ENCODE measurements at regions not wholly inside any gene's neighbourhood (a gene's known extent, or its start where the extent isn't known, plus 50 kb on each side); places are given as distances from the start of the nearest gene placed in this dataset.

- TF ChIP-seq CTCF (conservative IDR thresholded peaks at IDR 0.05; ENCODE audit: low read length) (no peak), EZH2phosphoT487 (IDR thresholded peaks at IDR 0.05; ENCODE audit: borderline replicate concordance) (no peak)
- Histone ChIP-seq H3F3A (ENCODE audit: low read depth) (no peaks in the 10 kb centered on the region), H3K79me2 (ENCODE audit: insufficient read depth, low read length) (no peaks in the 10 kb centered on the region), H3K9ac (ENCODE audit: low read depth, low read length, poor library complexity, severe bottlenecking) (no peak overlapping the region), H3K36me3 (ENCODE audit: insufficient read depth, low read length) (no peaks in the 10 kb centered on the region), H3K27me3 (ENCODE audit: insufficient read depth, low read length, poor library complexity, severe bottlenecking) (no peaks in the 10 kb centered on the region), H4K20me1 (ENCODE audit: insufficient read depth, low read length, poor library complexity, severe bottlenecking) (no peaks in the 10 kb centered on the region), H3K9me2 (replicated peaks; ENCODE audit: low read depth, low read length) (no peaks in the 10 kb centered on the region), H3K4me1 (ENCODE audit: insufficient read depth, low read length, poor library complexity, severe bottlenecking) (no peaks in the 10 kb centered on the region), H3K4me3 (ENCODE audit: low read length, poor library complexity, severe bottlenecking) (no peak overlapping the region), H3K4me2 (ENCODE audit: low read depth, low read length, poor library complexity, severe bottlenecking) (no peak overlapping the region), H3K9me3 (ENCODE audit: insufficient read depth, low read depth, low read length) (no peaks in the 10 kb centered on the region; the same call in 1 of the 2 replicates), H2AFZ (ENCODE audit: low read length) (no peak overlapping the region)
Measured at GRCh38 chr13:31957772-31958171, 73.8 kb upstream of the FRY start.

- Histone ChIP-seq H3K9me3 (ENCODE audit: insufficient read depth, low read depth, low read length) (no peaks in the 10 kb centered on the region; the same call in 1 of the 2 replicates), H3K4me1 (ENCODE audit: insufficient read depth, low read length, poor library complexity, severe bottlenecking) (no peaks in the 10 kb centered on the region), H3K4me2 (ENCODE audit: low read depth, low read length, poor library complexity, severe bottlenecking) (no peak overlapping the region), H3K9ac (ENCODE audit: low read depth, low read length, poor library complexity, severe bottlenecking) (no peak overlapping the region), H4K20me1 (ENCODE audit: insufficient read depth, low read length, poor library complexity, severe bottlenecking) (no peaks in the 10 kb centered on the region), H3F3A (ENCODE audit: low read depth) (no peaks in the 10 kb centered on the region), H3K79me2 (ENCODE audit: insufficient read depth, low read length) (no peaks in the 10 kb centered on the region), H3K36me3 (ENCODE audit: insufficient read depth, low read length) (no peaks in the 10 kb centered on the region), H3K4me3 (ENCODE audit: low read length, poor library complexity, severe bottlenecking) (no peak overlapping the region), H3K27me3 (ENCODE audit: insufficient read depth, low read length, poor library complexity, severe bottlenecking) (no peaks in the 10 kb centered on the region), H2AFZ (ENCODE audit: low read length) (no peak overlapping the region), H3K9me2 (replicated peaks; ENCODE audit: low read depth, low read length) (no peaks in the 10 kb centered on the region)
- TF ChIP-seq CTCF (conservative IDR thresholded peaks at IDR 0.05; ENCODE audit: low read length): no peak
- no peak for TF ChIP-seq EZH2phosphoT487 (IDR thresholded peaks at IDR 0.05; ENCODE audit: borderline replicate concordance)
Measured at GRCh38 chr13:31962731-31963370, 68.7 kb upstream of the FRY start.

- Histone ChIP-seq H3K9ac (ENCODE audit: low read depth, low read length, poor library complexity, severe bottlenecking) (no peak overlapping the region), H3K4me1 (ENCODE audit: insufficient read depth, low read length, poor library complexity, severe bottlenecking) (no peaks in the 10 kb centered on the region), H3K79me2 (ENCODE audit: insufficient read depth, low read length) (no peaks in the 10 kb centered on the region), H3K4me2 (ENCODE audit: low read depth, low read length, poor library complexity, severe bottlenecking) (no peak overlapping the region), H2AFZ (ENCODE audit: low read length) (no peak overlapping the region), H3K27me3 (ENCODE audit: insufficient read depth, low read length, poor library complexity, severe bottlenecking) (no peaks in the 10 kb centered on the region), H3K9me3 (ENCODE audit: insufficient read depth, low read depth, low read length) (no peaks in the 10 kb centered on the region; the same call in 1 of the 2 replicates), H3K36me3 (ENCODE audit: insufficient read depth, low read length) (no peaks in the 10 kb centered on the region), H3K9me2 (replicated peaks; ENCODE audit: low read depth, low read length) (no peaks in the 10 kb centered on the region), H4K20me1 (ENCODE audit: insufficient read depth, low read length, poor library complexity, severe bottlenecking) (no peaks in the 10 kb centered on the region), H3F3A (ENCODE audit: low read depth) (no peaks in the 10 kb centered on the region), H3K4me3 (ENCODE audit: low read length, poor library complexity, severe bottlenecking) (no peak overlapping the region)
- no peak for TF ChIP-seq CTCF (conservative IDR thresholded peaks at IDR 0.05; ENCODE audit: low read length)
- no peak for TF ChIP-seq EZH2phosphoT487 (IDR thresholded peaks at IDR 0.05; ENCODE audit: borderline replicate concordance)
Measured at GRCh38 chr13:31963631-31964030, 67.9 kb upstream of the FRY start.
